BLaER1 treated with 17β-estradiol and CSF1 and Interleukin-3, amounts not matched to agents 10 nM and 100 nM (cell line): ENCODE measurements at regions not wholly inside any gene's neighbourhood (a gene's known extent, or its start where the extent isn't known, plus 50 kb on each side); places are given as distances from the start of the nearest gene placed in this dataset.

ENCODE experiments used
- H3K27ac ChIP-seq, 11 experiments: shearing (Covaris generic); formaldehyde crosslinking; 2 replicates each; pipeline ENCODE4 v1.8.1; 2022
- H3K27me3 ChIP-seq, 11 experiments: shearing (Covaris generic); formaldehyde crosslinking; 2 replicates each; pipeline ENCODE4 v1.8.1; 2022
- H3K36me3 ChIP-seq, 11 experiments: shearing (Covaris generic); formaldehyde crosslinking; 2 replicates each; pipeline ENCODE4 v1.8.1; 2022
- H3K4me1 ChIP-seq, 10 experiments: shearing (Covaris generic); formaldehyde crosslinking; 2 replicates each; pipeline ENCODE4 v1.8.1; 2022
- H3K4me2 ChIP-seq, 11 experiments: shearing (Covaris generic); formaldehyde crosslinking; 2 replicates each; pipeline ENCODE4 v1.8.1; 2022
- H3K4me3 ChIP-seq, 10 experiments: shearing (Covaris generic); formaldehyde crosslinking; 2 replicates each; pipeline ENCODE4 v1.8.1; 2022
- H3K9ac ChIP-seq, 11 experiments: shearing (Covaris generic); formaldehyde crosslinking; 2 replicates each; pipeline ENCODE4 v1.8.1; 2022
- H3K9me3 ChIP-seq, 11 experiments: shearing (Covaris generic); formaldehyde crosslinking; replicated peaks in 1 of 11; 2 replicates each; pipeline ENCODE4 v1.8.1; 2022
- H4K20me1 ChIP-seq, 11 experiments: shearing (Covaris generic); formaldehyde crosslinking; 2 replicates each; pipeline ENCODE4 v1.8.1; 2022
- Cebpa-rat ChIP-seq, 11 experiments: shearing (Covaris generic); IDR thresholded peaks; 2 replicates each; pipeline ENCODE4 v1.8.1; 2022

DNA sequence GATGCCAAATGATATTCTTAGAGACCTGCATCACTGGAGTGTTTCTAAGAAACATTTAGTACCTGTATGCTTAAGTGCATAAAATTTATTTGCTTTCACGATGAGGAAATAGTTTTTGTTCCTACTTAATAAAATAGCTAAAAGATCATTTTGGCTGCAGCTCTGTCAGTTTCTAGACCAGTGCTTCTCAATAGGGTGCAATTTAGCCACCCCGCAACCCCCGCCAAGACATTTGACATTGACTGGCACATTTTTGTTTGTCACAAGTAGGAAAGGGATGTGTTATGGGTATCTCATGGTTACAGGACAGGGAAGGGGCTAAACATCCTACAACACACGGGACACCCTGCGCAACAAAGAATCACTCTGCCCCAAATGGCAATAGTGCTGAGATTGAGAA is 335.7 kb upstream of the HSF2 start:
- no peak overlapping the region for H3K27ac ChIP-seq
- no peaks in the 10 kb centered on the region for H4K20me1 ChIP-seq
- H3K27me3 ChIP-seq: no peaks in the 10 kb centered on the region
- H3K9me3 ChIP-seq: no peaks in the 10 kb centered on the region
- TF ChIP-seq Cebpa-rat (IDR thresholded peaks at IDR 0.05): no peak
- peaks cover 0 to 20% (median 12%) of the 10 kb centered on the region in 10 experiments; a peak in 13 of 20 replicates for H3K4me1 ChIP-seq
- no peaks in the 10 kb centered on the region for H3K36me3 ChIP-seq
- H3K4me2 ChIP-seq: no peak overlapping the region
- H3K4me3 ChIP-seq: no peak overlapping the region
- H3K9ac ChIP-seq: no peak overlapping the region

GRCh38 chr6:122066200-122066599 is 333.3 kb upstream of the HSF2 start:
- H3K9ac ChIP-seq: no peak overlapping the region
- H4K20me1 ChIP-seq: no peaks in the 10 kb centered on the region
- no peak overlapping the region for H3K4me3 ChIP-seq
- H3K4me2 ChIP-seq: no peak overlapping the region
- H3K27ac ChIP-seq: no peak overlapping the region
- TF ChIP-seq Cebpa-rat (IDR thresholded peaks at IDR 0.05): no peak
- no peaks in the 10 kb centered on the region for H3K36me3 ChIP-seq
- peaks cover 0 to 20% (median 14%) of the 10 kb centered on the region in 10 experiments; a peak in 13 of 20 replicates for H3K4me1 ChIP-seq
- H3K27me3 ChIP-seq: no peaks in the 10 kb centered on the region
- no peaks in the 10 kb centered on the region for H3K9me3 ChIP-seq

- TF ChIP-seq Cebpa-rat (IDR thresholded peaks at IDR 0.05): no peak
- no peak overlapping the region for H3K27ac ChIP-seq
Observed at GRCh38 chr6:122068291-122068769, 331.1 kb upstream of the HSF2 start.

DNA sequence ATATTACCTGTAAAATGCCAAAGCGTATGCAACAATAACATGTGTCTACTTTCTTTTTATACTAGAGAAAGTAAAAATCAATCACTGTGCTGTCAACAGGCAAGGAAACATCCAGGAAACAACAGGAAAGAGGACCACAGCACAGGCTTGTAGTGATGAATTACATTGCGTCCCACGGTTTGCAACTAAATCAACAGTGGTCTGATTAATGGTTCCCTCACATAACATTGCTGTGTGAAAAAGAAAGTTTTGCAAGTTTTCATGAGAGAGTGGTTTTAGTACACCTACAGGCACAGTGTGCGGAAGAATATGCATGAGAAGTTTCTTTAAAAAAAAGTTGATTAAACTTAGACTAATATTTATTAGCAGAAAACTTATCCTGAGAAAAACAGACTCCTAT is 329.5 kb upstream of the HSF2 start:
- Histone ChIP-seq H3K9me3 (no peaks in the 10 kb centered on the region), H3K27ac (no peak overlapping the region), H3K27me3 (no peaks in the 10 kb centered on the region), H3K36me3 (no peaks in the 10 kb centered on the region), H3K4me2 (no peak overlapping the region), H3K4me3 (no peak overlapping the region), H3K4me1 (peaks cover 0 to 25% (median 9%) of the 10 kb centered on the region in 10 experiments; a peak in 11 of 20 replicates), H3K9ac (no peak overlapping the region), H4K20me1 (no peaks in the 10 kb centered on the region)
- no peak for TF ChIP-seq Cebpa-rat (IDR thresholded peaks at IDR 0.05)

More at GRCh38 chr6:122068291-122068769, 331.1 kb upstream of the HSF2 start:
- no peak overlapping the region for H3K9ac ChIP-seq
- no peaks in the 10 kb centered on the region for H4K20me1 ChIP-seq
- H3K9me3 ChIP-seq: no peaks in the 10 kb centered on the region
- H3K27me3 ChIP-seq: no peaks in the 10 kb centered on the region
- H3K4me2 ChIP-seq: peak overlapping the region in 9 of 11 experiments; percentile 1 to 53 (median 12); a peak in 8 of 22 replicates
- no peaks in the 10 kb centered on the region for H3K36me3 ChIP-seq
- no peak overlapping the region for H3K4me3 ChIP-seq
- H3K4me1 ChIP-seq: peaks cover 0 to 25% (median 10%) of the 10 kb centered on the region in 10 experiments; a peak in 11 of 20 replicates

DNA sequence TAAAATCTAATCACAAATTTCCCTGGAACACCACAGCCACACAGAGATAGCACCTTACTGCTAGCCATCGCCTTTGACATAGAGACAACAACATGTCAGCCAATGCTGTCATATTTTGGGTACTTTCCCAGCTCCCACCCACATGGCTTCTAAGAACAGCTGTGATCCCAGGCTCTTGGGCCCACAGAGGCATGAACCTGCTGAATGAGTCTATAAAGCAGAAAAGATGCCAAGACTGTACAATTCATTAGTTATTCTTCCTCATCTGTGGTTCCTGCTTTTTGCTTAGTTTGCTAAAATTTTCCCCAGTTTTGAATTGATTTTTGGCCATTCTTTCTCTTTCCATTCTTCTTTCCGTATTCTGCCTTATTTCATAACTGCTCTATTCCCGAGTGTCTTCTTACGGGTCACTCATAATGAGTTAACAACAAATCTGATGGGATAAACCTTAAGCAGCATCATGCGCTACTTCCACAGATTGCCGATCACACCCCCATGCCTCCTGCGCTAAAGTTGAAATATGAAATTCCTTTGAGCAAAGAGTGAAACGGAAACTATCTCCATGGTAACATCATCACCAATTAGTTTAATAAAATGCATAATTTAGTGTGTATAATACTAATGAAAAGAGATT is 327.3 kb upstream of the HSF2 start:
- Histone ChIP-seq H4K20me1 (no peaks in the 10 kb centered on the region), H3K4me3 (no peak overlapping the region), H3K36me3 (no peaks in the 10 kb centered on the region), H3K27ac (0 out of 22 replicates have a peak overlapping the region, but pooled peaks of 1 of the 11 experiments have one; percentile 1), H3K4me2 (peak overlapping the region in 1 of 11 experiments; percentile 20; a peak in 1 of 22 replicates), H3K9me3 (no peaks in the 10 kb centered on the region), H3K9ac (no peak overlapping the region), H3K27me3 (no peaks in the 10 kb centered on the region), H3K4me1 (peaks cover 0 to 25% (median 8%) of the 10 kb centered on the region in 10 experiments; a peak in 9 of 20 replicates)
- no peak for TF ChIP-seq Cebpa-rat (IDR thresholded peaks at IDR 0.05)

DNA sequence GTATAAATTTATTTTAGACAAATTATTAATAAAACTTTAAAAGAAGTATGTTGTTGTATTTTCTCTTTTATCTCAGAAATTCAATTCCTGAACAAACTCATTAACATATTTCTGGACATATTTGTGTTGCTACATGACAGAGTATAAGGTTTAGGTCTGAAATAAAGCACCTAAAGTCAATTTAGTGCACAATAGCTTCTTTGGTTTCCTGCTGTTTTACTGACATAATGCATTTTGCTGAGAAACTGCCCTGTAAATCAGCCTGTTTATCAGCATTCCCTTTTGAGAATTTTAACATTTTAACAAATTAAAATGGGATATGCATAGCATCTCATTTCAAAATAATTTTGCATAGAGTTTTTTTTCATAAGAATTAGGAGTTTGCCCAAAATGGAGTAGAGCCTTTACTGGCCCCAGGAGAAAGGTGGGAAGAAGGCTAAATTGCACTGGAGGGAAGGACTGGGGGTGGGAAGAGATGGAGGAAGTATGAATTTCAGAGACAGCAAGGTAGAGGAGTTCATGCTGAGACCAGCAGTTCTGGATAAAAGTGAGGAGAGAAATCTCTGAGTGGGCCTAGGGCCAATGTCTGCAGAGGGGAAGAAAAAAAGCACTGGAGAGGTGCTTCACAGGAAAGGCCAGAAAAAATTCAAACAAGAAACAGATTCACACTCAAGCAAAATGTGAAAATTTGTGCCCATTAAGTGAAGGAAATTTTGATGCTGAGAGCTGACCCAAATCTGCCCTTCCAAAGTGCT is 324.2 kb upstream of the HSF2 start:
- no peak for TF ChIP-seq Cebpa-rat (IDR thresholded peaks at IDR 0.05)
- H3K4me1 ChIP-seq: peaks cover 0 to 14% (median 0%) of the 10 kb centered on the region in 10 experiments; a peak in 3 of 20 replicates
- H3K9me3 ChIP-seq: no peaks in the 10 kb centered on the region
- no peak overlapping the region for H3K4me2 ChIP-seq
- no peaks in the 10 kb centered on the region for H3K36me3 ChIP-seq
- no peak overlapping the region for H3K27ac ChIP-seq
- H3K27me3 ChIP-seq: no peaks in the 10 kb centered on the region
- H3K4me3 ChIP-seq: no peak overlapping the region
- no peak overlapping the region for H3K9ac ChIP-seq
- H4K20me1 ChIP-seq: no peaks in the 10 kb centered on the region

- no peak overlapping the region for H3K27ac ChIP-seq
- TF ChIP-seq Cebpa-rat (IDR thresholded peaks at IDR 0.05): no peak
Observed at GRCh38 chr6:122075917-122076316, 323.5 kb upstream of the HSF2 start.

DNA sequence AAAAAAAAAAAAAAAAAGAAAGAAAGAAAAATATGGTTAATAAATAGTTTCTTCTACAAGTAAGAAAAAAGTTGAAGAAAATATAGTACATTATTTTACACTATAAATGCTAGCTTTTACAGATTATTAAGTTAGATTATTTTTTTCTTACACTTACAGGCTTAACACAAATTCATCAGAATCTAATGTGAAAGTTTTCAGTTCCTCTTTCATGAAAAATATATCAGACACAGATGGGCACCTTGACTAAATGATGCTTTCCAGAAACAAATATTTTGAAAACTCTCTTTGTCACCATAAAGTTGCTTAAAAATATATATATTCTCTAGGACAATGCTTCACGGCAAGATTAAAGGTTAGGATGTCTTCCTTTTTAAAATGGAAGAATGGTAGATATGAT is 321.8 kb upstream of the HSF2 start:
- no peaks in the 10 kb centered on the region for H3K27me3 ChIP-seq
- H3K9ac ChIP-seq: no peak overlapping the region
- no peaks in the 10 kb centered on the region for H3K4me1 ChIP-seq
- no peak overlapping the region for H3K27ac ChIP-seq
- H3K36me3 ChIP-seq: no peaks in the 10 kb centered on the region
- H3K9me3 ChIP-seq: no peaks in the 10 kb centered on the region
- TF ChIP-seq Cebpa-rat (IDR thresholded peaks at IDR 0.05): no peak
- no peaks in the 10 kb centered on the region for H4K20me1 ChIP-seq
- H3K4me3 ChIP-seq: no peak overlapping the region
- H3K4me2 ChIP-seq: no peak overlapping the region

More at GRCh38 chr6:122075917-122076316, 323.5 kb upstream of the HSF2 start:
- no peak overlapping the region for H3K4me2 ChIP-seq
- H3K36me3 ChIP-seq: no peaks in the 10 kb centered on the region
- H4K20me1 ChIP-seq: no peaks in the 10 kb centered on the region
- no peaks in the 10 kb centered on the region for H3K9me3 ChIP-seq
- peaks cover 0 to 14% (median 0%) of the 10 kb centered on the region in 10 experiments; a peak in 3 of 20 replicates for H3K4me1 ChIP-seq
- H3K27me3 ChIP-seq: no peaks in the 10 kb centered on the region
- no peak overlapping the region for H3K9ac ChIP-seq
- H3K4me3 ChIP-seq: no peak overlapping the region

GRCh38 chr6:122078481-122078880 is 321.0 kb upstream of the HSF2 start:
- Histone ChIP-seq H3K9me3 (no peaks in the 10 kb centered on the region), H3K27ac (no peak overlapping the region), H3K27me3 (no peaks in the 10 kb centered on the region), H3K9ac (no peak overlapping the region), H4K20me1 (no peaks in the 10 kb centered on the region), H3K36me3 (no peaks in the 10 kb centered on the region), H3K4me3 (no peak overlapping the region), H3K4me1 (no peaks in the 10 kb centered on the region), H3K4me2 (no peak overlapping the region)
- no peak for TF ChIP-seq Cebpa-rat (IDR thresholded peaks at IDR 0.05)
